ENCODE measurements at regions not wholly inside any gene's neighbourhood (a gene's known extent, or its start where the extent isn't known, plus 50 kb on each side); places are given as distances from the start of the nearest gene placed in this dataset.
"Not testable (repeated sequence)": the region's sequence is repeated elsewhere in the genome, so short reads cannot be mapped to it uniquely, and the experiment has no call there.

GRCh38 chr14:30444451-30444850 is 114.5 kb upstream of the G2E3 start:
- DNase-seq (ENCODE audit: low read depth): no peak

GRCh38 chr14:30445011-30445793 is 113.8 kb upstream of the G2E3 start:
- DNase-seq (ENCODE audit: low read depth): no peak

GRCh38 chr14:30445852-30446251 is 113.1 kb upstream of the G2E3 start:
- no peak for DNase-seq (ENCODE audit: low read depth)

GRCh38 chr14:30450631-30451545 is 108.1 kb upstream of the G2E3 start:
- no peak for DNase-seq (ENCODE audit: low read depth)

- DNase-seq (ENCODE audit: low read depth): no peak
Observed at GRCh38 chr14:30456296-30456695, 102.7 kb upstream of the G2E3 start.

- DNase-seq (ENCODE audit: low read depth): no peak
Observed at GRCh38 chr14:30462358-30462757, 96.6 kb upstream of the G2E3 start.

- DNase-seq (ENCODE audit: low read depth): no peak
Observed at GRCh38 chr14:30464481-30464880, 94.5 kb upstream of the G2E3 start.

GRCh38 chr14:30468354-30468753 is 90.6 kb upstream of the G2E3 start:
- no peak for DNase-seq (ENCODE audit: low read depth)

GRCh38 chr14:30471980-30472379 is 87.0 kb upstream of the G2E3 start:
- no peak for DNase-seq (ENCODE audit: low read depth)

GRCh38 chr14:30473846-30474696 is 84.9 kb upstream of the G2E3 start:
- not testable (repeated sequence) for DNase-seq (ENCODE audit: low read depth)

- DNase-seq (ENCODE audit: low read depth): no peak
Observed at GRCh38 chr14:30482276-30482675, 76.7 kb upstream of the G2E3 start.

GRCh38 chr14:30484201-30484600 is 74.8 kb upstream of the G2E3 start:
- no peak for DNase-seq (ENCODE audit: low read depth)

- DNase-seq (ENCODE audit: low read depth): no peak
Observed at GRCh38 chr14:30484976-30485375, 74.0 kb upstream of the G2E3 start.

- no peak for DNase-seq (ENCODE audit: low read depth)
Observed at GRCh38 chr14:30496852-30497251, 62.1 kb upstream of the G2E3 start.

- DNase-seq (ENCODE audit: low read depth): no peak
Observed at GRCh38 chr14:30499358-30499757, 59.6 kb upstream of the G2E3 start.

- DNase-seq (ENCODE audit: low read depth): no peak
Observed at GRCh38 chr14:30500222-30500621, 58.7 kb upstream of the G2E3 start.

- no peak for DNase-seq (ENCODE audit: low read depth)
Observed at GRCh38 chr14:30507209-30507608, 51.7 kb upstream of the G2E3 start.
